Tibial nerve (tissue), 4 donors: ENCODE measurements at regions not wholly inside any gene's neighbourhood (a gene's known extent, or its start where the extent isn't known, plus 50 kb on each side); places are given as distances from the start of the nearest gene placed in this dataset.

ENCODE experiments used
- CTCF ChIP-seq, 5 experiments: fragments of 200-600 bp in 3 of 5; fragments of 450-650 bp in 2 of 5; sonication (generic) in 3 of 5; IDR thresholded peaks; one replicate each; pipeline ENCODE4 v1.5.1; 2016 to 2019; ENCODE audit warnings: antibody characterized with exemption in 5 of 5, mild to moderate bottlenecking in 3 of 5, moderate library complexity in 2 of 5
- EP300 ChIP-seq, 2 donors: sonication (generic); formaldehyde crosslinking; IDR thresholded peaks; one replicate each; pipeline ENCODE4 v1.6.1; 2017; ENCODE audit warnings: antibody characterized with exemption in 2 of 2, mild to moderate bottlenecking in 1 of 2

DNA sequence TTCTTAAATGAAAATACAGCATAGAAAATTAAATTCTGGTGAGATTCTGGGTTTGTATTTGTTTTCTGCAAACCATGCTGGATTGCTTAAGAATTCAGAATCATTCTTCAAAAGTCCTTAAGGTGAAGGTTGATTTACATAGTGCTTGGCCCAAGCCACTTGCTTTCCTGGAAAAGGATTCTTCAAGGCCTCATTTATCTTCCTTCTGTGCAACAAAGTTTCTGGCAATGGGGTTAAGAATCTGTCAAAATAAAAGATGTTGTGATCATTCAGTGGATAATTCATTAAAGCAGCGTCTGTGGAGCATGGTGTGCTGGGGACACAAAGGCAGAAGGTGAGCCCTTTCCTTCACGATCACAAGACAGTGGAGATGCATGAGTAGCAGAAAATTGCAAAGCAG lies 351.9 kb downstream of the GALR1 start:
- TF ChIP-seq CTCF (IDR thresholded peaks at IDR 0.05) = no peak
- no peak for TF ChIP-seq EP300 (IDR thresholded peaks at IDR 0.05)
